OCI-LY1 (cell line): ENCODE measurements at regions not wholly inside any gene's neighbourhood (a gene's known extent, or its start where the extent isn't known, plus 50 kb on each side); places are given as distances from the start of the nearest gene placed in this dataset.

ENCODE experiments used
- H2AFZ ChIP-seq: fragments of 200-600 bp; sonication (generic), shearing (Covaris generic); 2 replicates; pipeline ENCODE4 v1.6.0; 2014; ENCODE audit warnings: antibody characterized with exemption, mild to moderate bottlenecking, low read length
- H3F3A ChIP-seq: fragments of 200-600 bp; sonication (generic), shearing (Covaris generic); 2 replicates; pipeline ENCODE4 v1.6.0; 2014; ENCODE audit warnings: mild to moderate bottlenecking, antibody characterized with exemption, low read length, moderate library complexity; ENCODE audit not compliant: insufficient read depth
- H3K27ac ChIP-seq: fragments of 200-600 bp; sonication (generic); 2 replicates; pipeline ENCODE4 v1.5.1; 2014; ENCODE audit warnings: low read length, mixed run types, mild to moderate bottlenecking, low read depth; ENCODE audit not compliant: poor library complexity, severe bottlenecking
- H3K27me3 ChIP-seq: fragments of 200-600 bp; sonication (generic); 2 replicates; pipeline ENCODE4 v1.6.0; 2014; ENCODE audit warnings: antibody characterized with exemption, mild to moderate bottlenecking, low read length, moderate library complexity; ENCODE audit not compliant: insufficient read depth
- H3K36me3 ChIP-seq: fragments of 200-600 bp; sonication (generic); 2 replicates; pipeline ENCODE4 v1.6.1; 2014; ENCODE audit warnings: mild to moderate bottlenecking, antibody characterized with exemption, low read length, moderate library complexity, mixed read lengths; ENCODE audit not compliant: insufficient read depth
- H3K4me1 ChIP-seq: fragments of 200-600 bp; sonication (generic); 2 replicates; pipeline ENCODE4 v1.5.1; 2014; ENCODE audit warnings: mild to moderate bottlenecking, low read length, moderate library complexity; ENCODE audit not compliant: insufficient read depth, severe bottlenecking
- H3K4me2 ChIP-seq: fragments of 200-600 bp; sonication (generic), shearing (Covaris generic); 2 replicates; pipeline ENCODE4 v1.6.1; 2014; ENCODE audit warnings: low read length
- H3K4me3 ChIP-seq: fragments of 200-600 bp; sonication (generic); 2 replicates; pipeline ENCODE4 v1.5.1; 2014; ENCODE audit warnings: low read length, low read depth, mild to moderate bottlenecking, mixed read lengths; ENCODE audit not compliant: poor library complexity, severe bottlenecking
- H3K79me2 ChIP-seq: fragments of 200-600 bp; shearing (Covaris generic); 2 replicates; pipeline ENCODE4 v1.6.1; 2016; ENCODE audit warnings: mixed run types, low read length, mixed read lengths; ENCODE audit not compliant: insufficient read depth
- H3K9ac ChIP-seq: fragments of 200-600 bp; sonication (generic), shearing (Covaris generic); 2 replicates; pipeline ENCODE4 v1.6.1; 2014; ENCODE audit warnings: mild to moderate bottlenecking, low read length, mixed read lengths
- H3K9me2 ChIP-seq: fragments of 200-600 bp; sonication (generic), shearing (Covaris generic); 2 replicates; pipeline ENCODE4 v1.6.1; 2014; ENCODE audit warnings: low read depth, mild to moderate bottlenecking, low read length, mixed read lengths
- H3K9me3 ChIP-seq: fragments of 200-600 bp; shearing (Covaris generic); 2 replicates; pipeline ENCODE4 v1.6.1; 2014; ENCODE audit warnings: low read length, mixed read lengths
- H4K20me1 ChIP-seq: fragments of 200-600 bp; sonication (generic), shearing (Covaris generic); 2 replicates; pipeline ENCODE4 v1.6.0; 2016; ENCODE audit warnings: mild to moderate bottlenecking, low read length; ENCODE audit not compliant: insufficient read depth
- CTCF ChIP-seq: fragments of 200-600 bp; sonication (generic), shearing (Covaris generic); IDR thresholded peaks from 2 replicates; pipeline ENCODE4 v1.5.1; 2017; ENCODE audit warnings: mild to moderate bottlenecking, antibody characterized with exemption, low read length, moderate library complexity, mixed read lengths
- EZH2 ChIP-seq: fragments of 200-600 bp; sonication (generic), shearing (Covaris generic); IDR thresholded peaks from 2 replicates; pipeline ENCODE4 v1.8.0; 2017; ENCODE audit warnings: borderline replicate concordance, mixed run types, mild to moderate bottlenecking, antibody characterized with exemption, low read length, moderate library complexity, mixed read lengths

GRCh38 chr2:195307751-195308150 lies 349.3 kb upstream of the SLC39A10 start:
- no peaks in the 10 kb centered on the region for H3K36me3 ChIP-seq
- H3K9ac ChIP-seq = no peak overlapping the region
- no peaks in the 10 kb centered on the region for H3K9me3 ChIP-seq
- H2AFZ ChIP-seq = no peak overlapping the region
- no peaks in the 10 kb centered on the region for H4K20me1 ChIP-seq
- H3K9me2 ChIP-seq = no peaks in the 10 kb centered on the region
- no peaks in the 10 kb centered on the region for H3F3A ChIP-seq
- no peak overlapping the region for H3K27ac ChIP-seq
- H3K4me3 ChIP-seq = no peak overlapping the region
- H3K4me1 ChIP-seq = no peaks in the 10 kb centered on the region
- no peak overlapping the region for H3K4me2 ChIP-seq
- TF ChIP-seq CTCF (no peak), EZH2 (no peak)
- no peaks in the 10 kb centered on the region for H3K27me3 ChIP-seq
- H3K79me2 ChIP-seq = no peaks in the 10 kb centered on the region

GRCh38 chr2:195304310-195304709 lies 352.7 kb upstream of the SLC39A10 start:
- Histone ChIP-seq H3K4me2 (no peak overlapping the region), H3K9me2 (no peaks in the 10 kb centered on the region), H4K20me1 (no peaks in the 10 kb centered on the region), H3K27ac (no peak overlapping the region), H3K4me3 (no peak overlapping the region), H3K9ac (no peak overlapping the region), H3F3A (no peaks in the 10 kb centered on the region), H3K9me3 (no peaks in the 10 kb centered on the region), H2AFZ (no peak overlapping the region), H3K79me2 (no peaks in the 10 kb centered on the region), H3K4me1 (no peaks in the 10 kb centered on the region), H3K27me3 (no peaks in the 10 kb centered on the region), H3K36me3 (no peaks in the 10 kb centered on the region)
- TF ChIP-seq EZH2 (no peak), CTCF (peak; percentile 32; the same call in 1 of the 2 replicates)

GRCh38 chr2:195300631-195301030 lies 356.4 kb upstream of the SLC39A10 start:
- TF ChIP-seq CTCF (no peak), EZH2 (no peak)
- Histone ChIP-seq H3K27ac (no peak overlapping the region), H3K9ac (no peak overlapping the region), H3K4me2 (no peak overlapping the region), H3K36me3 (no peaks in the 10 kb centered on the region), H3K4me3 (no peak overlapping the region), H3K9me3 (no peaks in the 10 kb centered on the region), H3K4me1 (no peaks in the 10 kb centered on the region), H3K27me3 (no peaks in the 10 kb centered on the region), H3F3A (no peaks in the 10 kb centered on the region), H3K9me2 (no peaks in the 10 kb centered on the region), H2AFZ (no peak overlapping the region), H3K79me2 (no peaks in the 10 kb centered on the region), H4K20me1 (no peaks in the 10 kb centered on the region)
